Activated naive CD4-positive, alpha-beta T cell treated with Interleukin-2 at 50 U/mL for 16 hours (primary cell): ENCODE measurements at regions not wholly inside any gene's neighbourhood (a gene's known extent, or its start where the extent isn't known, plus 50 kb on each side); places are given as distances from the start of the nearest gene placed in this dataset.
"Not testable (repeated sequence)": the region's sequence is repeated elsewhere in the genome, so short reads cannot be mapped to it uniquely, and the experiment has no call there.

Source experiments
- DNase-seq: peaks from one replicate; pipeline ENCODE4 v3.0.0-alpha.2; 2020

DNA sequence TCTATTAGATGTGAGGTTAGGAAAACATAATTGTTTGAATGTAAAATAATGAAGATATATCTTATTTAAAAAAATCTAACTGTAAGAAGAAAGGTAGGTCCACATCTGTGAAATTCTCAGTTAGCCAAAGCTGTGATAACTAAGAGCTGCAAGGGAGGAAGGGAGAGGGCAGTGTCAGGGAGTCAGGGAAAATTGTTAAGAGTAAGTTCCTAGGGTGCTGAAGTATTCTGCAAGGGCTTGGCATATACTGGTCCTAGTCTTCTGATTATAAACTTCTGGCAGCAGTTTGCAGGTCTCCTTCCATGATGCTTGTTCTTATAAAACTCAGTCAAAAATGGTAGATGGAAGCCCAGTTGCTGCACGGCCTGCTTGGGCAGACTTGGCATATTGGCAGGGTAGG, 233.2 kb downstream of the NMUR2 start:
- DNase-seq: no peak

GRCh38 chr5:152170350-152170749, 234.7 kb downstream of the NMUR2 start:
- DNase-seq: no peak

GRCh38 chr5:152164860-152165259, 240.2 kb upstream of the GLRA1 start:
- DNase-seq: no peak

DNA sequence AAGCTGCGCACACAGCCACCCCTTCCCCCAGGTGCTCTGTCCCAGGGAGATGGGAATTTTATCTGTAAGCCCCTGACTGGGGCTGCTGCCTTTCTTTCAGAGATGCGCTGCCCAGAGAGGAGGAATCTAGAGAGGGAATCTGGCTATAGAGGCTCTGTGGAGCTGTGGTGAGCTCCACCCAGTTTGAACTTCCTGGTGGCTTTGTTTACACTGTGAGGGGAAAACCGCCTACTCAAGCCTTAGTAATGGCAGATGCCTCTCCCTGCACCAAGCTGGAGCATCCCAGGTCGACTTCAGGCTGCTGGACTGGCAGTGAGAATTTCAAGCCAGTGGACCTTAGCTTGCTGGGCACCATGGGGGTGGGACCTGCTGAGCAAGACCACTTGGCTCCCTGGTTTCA, 235.2 kb upstream of the GLRA1 start:
- not testable (repeated sequence) for DNase-seq

DNA sequence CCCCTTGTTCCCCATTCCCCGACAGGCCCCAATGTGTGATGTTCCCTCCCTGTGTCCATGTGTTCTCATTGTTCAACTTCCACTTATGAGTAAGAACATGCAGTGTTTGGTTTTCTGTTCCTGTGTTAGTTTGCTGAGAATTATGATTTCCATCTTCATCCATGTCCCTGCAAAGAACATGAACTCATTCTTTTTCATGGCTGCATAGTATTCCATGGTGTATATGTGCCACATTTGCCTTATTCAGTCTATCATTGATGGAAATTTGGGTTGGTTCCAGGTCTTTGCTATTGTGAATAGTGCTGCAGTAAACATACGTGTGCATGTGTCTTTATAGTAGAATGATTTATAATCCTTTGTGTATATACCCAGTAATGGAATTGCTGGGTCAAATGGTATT, 229.8 kb upstream of the GLRA1 start:
- DNase-seq: not testable (repeated sequence)

DNA sequence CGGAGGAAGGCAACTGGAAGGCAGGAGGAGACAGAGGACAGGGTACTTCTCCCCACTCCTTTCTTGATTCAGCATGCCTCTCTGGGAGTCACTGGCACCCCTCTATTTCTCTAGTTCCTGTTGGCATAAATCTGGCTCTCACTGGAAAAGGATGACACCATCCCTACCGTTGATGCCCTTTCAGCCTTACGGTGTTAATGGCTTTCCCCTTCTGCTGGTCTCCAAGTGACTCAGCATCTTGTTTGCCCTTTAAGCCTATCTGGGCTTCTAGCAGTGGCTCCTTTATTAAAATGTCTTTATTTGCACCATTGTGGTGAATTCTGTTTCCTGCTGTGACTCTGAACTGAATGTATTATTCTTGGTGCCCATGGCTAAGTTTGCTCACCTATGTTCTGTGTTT, 227.3 kb upstream of the GLRA1 start:
- no peak for DNase-seq

DNA sequence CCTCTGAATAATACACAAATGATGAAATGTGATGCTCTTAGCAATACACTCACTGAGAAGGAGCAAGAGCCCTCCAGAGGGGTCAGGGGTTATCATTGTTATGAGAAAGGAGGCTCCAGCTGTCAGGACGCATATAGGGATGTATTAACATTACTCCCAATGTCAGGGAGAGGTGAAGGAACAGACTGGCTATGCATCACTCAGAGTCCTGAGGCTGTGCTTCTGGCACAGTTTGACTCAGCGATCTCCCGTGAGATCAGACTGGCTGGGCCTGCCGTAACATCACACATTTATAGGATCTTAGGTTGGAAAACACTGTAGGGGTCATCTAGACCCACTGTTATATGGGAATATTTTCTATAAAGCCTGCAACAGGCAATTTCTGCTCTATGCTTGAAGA, 226.5 kb upstream of the GLRA1 start:
- no peak for DNase-seq

- no peak for DNase-seq
These were observed 222.6 kb upstream of the GLRA1 start for GRCh38 chr5:152147286-152147685.

DNA sequence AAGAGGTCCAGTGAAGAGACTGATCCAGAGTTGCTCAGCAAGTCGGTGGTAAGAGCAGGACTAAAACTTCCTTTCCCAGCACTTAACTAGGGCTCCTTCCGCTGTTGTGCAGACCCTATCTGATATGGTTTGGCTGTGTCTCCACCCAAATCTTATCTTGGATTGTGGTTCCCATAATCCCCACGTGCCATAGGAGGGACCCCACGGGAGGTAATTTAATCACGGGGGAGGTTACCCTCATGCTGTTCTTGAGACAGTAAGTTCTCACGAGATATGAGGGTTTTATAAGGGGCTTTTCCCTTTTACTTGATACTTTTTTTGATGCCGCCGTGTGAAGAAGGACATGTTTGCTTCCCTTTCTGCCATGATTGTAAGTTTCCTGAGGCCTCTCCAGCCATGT, 221.9 kb upstream of the GLRA1 start:
- no peak for DNase-seq

DNA sequence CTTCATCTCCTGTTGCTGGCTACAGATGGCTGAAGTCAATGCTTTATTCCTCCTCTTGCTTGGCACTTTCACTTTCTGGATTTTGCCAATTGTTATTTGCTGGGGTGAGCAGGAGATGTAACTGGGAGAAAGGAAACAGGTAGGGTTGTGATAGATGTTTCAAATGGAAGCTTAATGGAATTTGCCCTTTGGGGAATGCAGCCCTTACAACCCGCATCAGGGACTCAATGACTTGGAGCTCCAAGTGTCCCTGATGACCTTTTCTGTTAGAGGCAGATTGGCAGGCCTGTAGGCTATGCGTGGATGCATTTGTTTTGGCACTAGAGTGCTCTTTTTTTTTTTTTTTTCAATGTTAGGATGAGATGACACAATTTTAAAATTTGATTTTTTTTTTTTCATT, 219.9 kb upstream of the GLRA1 start:
- no peak for DNase-seq

GRCh38 chr5:152144030-152144429, 219.4 kb upstream of the GLRA1 start:
- DNase-seq: no peak

GRCh38 chr5:152142840-152143469, 218.3 kb upstream of the GLRA1 start:
- DNase-seq: peak; percentile 65

DNA sequence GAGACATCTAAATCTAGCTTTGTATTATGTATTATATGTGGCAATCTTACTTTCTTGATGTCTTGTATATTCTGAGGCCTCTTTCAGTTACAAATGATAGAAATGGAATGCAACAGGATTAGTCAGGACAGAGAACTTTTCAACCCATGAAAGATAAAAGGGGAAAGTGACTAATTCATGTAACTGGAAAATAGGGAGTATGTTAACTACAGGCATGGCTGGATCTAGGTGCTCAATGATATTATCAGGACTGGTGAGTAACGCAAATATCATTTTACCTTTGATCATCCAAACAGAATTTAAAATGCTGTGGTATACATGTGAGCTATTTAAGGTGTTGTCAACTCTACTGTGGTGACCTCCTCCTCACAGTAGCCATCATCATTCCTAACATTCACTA, 215.7 kb upstream of the GLRA1 start:
- DNase-seq: no peak

- no peak for DNase-seq
These were observed 212.4 kb upstream of the GLRA1 start for GRCh38 chr5:152137063-152137462.

- no peak for DNase-seq
These were observed 211.7 kb upstream of the GLRA1 start for GRCh38 chr5:152136321-152136720.

DNA sequence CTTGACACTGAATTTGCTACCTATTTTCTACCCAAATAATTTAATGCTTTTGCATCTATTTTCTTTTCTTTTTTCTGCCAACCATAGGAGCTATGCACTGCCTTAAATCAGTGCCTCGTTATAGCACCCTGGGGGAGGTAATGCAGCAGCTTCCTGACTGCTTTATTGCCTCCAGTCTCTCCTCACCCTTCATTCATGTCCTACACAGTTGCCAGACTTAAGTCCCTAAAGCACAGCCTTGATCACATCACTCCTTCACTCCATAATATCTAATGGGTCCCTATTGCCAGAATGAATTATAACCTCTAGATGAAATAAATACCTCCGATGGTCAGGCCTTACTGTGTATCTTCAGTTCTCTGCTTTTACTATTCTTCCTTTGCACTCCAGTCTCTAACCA, 211.2 kb upstream of the GLRA1 start:
- DNase-seq: no peak

- no peak for DNase-seq
These were observed 201.1 kb upstream of the GLRA1 start for GRCh38 chr5:152125661-152126205.

- DNase-seq: no peak
These were observed 199.9 kb upstream of the GLRA1 start for GRCh38 chr5:152124409-152125041.

DNA sequence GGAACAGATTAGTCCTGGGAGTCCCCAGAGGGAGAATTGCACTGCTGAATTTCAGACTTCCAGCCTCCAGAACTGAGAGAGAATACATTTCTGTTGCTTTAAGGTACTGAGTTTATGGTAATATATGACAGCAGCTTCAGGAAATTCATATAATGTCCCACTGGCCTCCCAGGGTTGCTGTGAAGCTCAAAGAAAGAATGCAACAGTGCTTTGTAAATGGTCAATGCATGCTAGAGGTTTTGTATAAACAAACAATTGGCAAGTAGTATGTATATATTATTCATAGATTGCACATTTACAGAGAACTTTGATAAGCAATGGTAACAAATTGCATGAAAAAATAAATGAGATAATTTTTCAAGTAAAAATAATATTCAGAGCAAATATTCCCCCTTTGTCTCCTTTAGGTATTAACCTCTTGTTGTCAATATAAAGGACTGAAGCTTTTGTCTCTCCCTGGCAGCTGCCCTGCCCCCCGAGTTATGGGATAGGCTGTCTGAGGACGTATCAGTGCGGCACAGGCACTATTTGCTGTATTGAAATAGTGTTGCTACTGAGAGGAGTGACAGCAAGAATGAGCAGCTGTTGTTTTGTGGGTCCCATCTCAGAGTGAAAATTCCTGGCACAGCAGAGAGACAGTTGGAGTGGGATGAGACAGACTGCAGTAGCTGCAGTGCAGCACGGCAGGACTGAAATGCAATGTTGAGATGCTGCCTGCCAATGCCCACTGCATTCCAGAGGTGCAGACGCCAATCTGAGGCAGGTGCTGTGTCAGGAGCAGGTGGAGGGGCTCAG, 194.2 kb upstream of the GLRA1 start:
- DNase-seq: no peak

- no peak for DNase-seq
These were observed 192.3 kb upstream of the GLRA1 start for GRCh38 chr5:152116934-152117333.

DNA sequence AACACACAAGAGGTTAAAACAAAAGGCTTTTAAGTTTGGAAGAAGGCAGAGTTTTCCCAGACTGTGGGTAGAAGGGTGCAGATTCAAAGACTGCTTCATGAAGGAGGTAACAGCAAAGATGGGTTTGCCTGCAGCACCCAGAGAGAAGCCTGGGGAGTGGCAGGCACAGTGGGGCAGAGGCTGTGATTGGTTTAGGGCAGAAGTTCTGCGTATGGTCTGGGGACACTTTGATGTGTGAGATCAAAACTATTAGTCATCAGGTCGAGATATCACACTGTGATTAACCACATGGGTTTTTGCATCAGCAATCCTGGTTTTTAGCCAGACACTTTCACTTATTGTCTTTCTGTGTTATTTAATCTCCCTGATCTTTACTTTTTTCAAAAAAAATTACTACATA, 188.8 kb upstream of the GLRA1 start:
- DNase-seq: peak; percentile 51

- no peak for DNase-seq
These were observed 182.6 kb upstream of the GLRA1 start for GRCh38 chr5:152107220-152107619.

- DNase-seq: no peak
These were observed 181.9 kb upstream of the GLRA1 start for GRCh38 chr5:152106571-152106970.

- no peak for DNase-seq
These were observed 180.4 kb upstream of the GLRA1 start for GRCh38 chr5:152105085-152105484.
